HG03354 (cell line): ENCODE measurements at regions not wholly inside any gene's neighbourhood (a gene's known extent, or its start where the extent isn't known, plus 50 kb on each side); places are given as distances from the start of the nearest gene placed in this dataset.
"Not testable (repeated sequence)": the region's sequence is repeated elsewhere in the genome, so short reads cannot be mapped to it uniquely, and the experiment has no call there.

ENCODE experiments used
- ATAC-seq: cut with Tn5 transposase; IDR thresholded peaks from one replicate; pipeline ENCODE4 v1.9.1; 2021; ENCODE audit warnings: mild to moderate bottlenecking; ENCODE audit not compliant: unreplicated experiment, poor library complexity, severe bottlenecking

GRCh38 chr2:187853381-187853791 is 299.2 kb upstream of the TFPI start:
- no peak for ATAC-seq

GRCh38 chr2:187854801-187855200 is 300.6 kb upstream of the TFPI start:
- ATAC-seq: no peak

DNA sequence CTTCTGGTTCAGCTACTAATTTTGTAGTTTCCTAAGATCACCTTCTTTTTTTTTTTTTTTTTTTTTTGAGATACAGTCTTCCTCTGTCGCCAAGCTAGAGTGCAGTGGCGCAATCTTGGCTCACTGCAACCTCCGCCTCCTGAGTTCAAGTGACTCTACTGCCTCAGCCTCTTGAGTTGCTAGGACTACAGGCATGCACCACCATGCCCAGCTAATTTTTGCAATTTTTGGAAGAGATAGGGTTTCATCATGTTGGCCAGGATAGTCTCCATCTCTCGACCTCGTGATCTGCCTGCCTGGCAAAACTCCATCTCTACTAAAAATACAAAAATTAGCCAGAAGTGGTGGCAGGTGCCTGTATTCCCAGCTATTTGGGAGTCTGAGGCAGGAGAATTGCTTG is 301.5 kb upstream of the TFPI start:
- no peak for ATAC-seq

DNA sequence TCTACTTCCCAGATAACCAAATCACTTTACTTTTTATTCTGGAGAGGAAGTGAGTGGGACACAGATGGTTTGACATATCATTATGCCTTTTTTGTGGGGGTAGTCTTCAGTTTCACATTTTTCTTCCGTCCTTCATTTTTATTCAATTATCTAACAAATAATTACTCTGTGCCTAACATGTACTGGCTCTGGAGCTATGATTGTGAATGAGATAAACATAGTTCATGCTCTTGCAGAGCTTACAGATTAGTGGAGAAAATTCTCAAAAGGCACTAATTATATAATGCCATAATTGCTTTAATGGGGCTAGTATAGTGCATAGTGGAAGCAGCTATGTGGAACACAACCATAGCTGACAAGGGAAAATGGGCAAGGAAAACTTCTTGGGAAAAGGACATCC is 303.6 kb upstream of the TFPI start:
- no peak for ATAC-seq

- ATAC-seq: no peak
Measured at GRCh38 chr2:187862715-187863114, 308.5 kb upstream of the TFPI start.

DNA sequence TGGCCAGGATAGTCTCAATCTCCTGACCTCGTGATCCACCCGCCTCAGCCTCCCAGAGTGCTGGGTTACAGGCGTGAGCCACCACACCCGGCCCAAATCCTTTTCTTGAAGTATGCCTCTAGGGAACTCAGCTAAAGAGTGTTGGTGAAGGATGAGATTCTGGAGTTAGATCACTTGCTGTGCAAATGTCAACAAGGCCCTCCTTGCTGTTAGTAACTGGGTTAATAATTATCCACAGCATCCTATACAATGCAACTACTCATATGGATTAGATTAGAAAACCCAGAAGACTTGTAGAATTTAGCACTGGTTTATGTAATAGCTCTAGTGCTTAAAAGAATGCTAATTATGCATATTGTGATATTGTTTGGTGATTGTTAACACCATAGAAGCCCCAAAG is 310.8 kb upstream of the TFPI start:
- no peak for ATAC-seq

- ATAC-seq: no peak
Measured at GRCh38 chr2:187867165-187867564, 312.9 kb upstream of the TFPI start.

DNA sequence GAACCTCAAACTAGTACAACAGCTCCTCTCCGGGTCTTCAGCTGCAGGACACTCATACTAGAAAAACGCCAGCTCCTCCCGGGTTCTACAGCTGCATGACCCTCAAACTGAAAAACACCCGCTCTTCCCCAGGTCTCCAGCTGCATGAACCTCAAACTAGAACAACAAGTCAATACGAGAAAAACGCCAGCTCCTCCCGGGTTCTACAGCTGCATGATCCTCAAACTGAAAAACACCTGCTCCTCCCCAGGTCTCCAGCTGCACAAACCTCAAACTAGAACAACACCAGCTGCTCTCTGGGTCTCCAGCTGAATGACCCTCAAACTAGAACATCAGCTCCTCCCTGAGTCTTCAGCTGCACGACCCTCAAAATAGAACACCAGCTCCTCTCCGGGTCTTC is 315.0 kb upstream of the TFPI start:
- ATAC-seq: no peak

- ATAC-seq: no peak
Measured at GRCh38 chr2:187871506-187871905, 317.3 kb upstream of the TFPI start.

DNA sequence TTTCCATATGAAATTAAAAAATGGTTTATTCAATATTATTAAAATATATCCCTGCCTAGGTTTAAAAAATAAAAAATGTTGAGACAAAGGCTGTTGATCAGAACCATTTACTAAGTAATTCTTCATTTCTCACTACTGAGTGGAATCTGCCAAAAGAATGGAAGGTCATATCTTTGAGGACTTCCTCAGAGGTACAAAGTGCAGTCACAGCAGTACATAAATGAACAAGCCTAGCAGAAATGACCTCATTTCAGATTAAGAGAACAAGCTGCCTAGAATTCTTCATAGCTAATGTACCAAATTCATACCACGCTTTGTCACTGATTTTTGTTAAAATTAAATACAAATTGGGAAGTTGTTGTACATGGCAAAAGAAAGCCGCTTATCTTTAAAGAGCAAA is 318.9 kb upstream of the TFPI start:
- no peak for ATAC-seq

- no peak for ATAC-seq
Measured at GRCh38 chr2:187874786-187875185, 320.6 kb upstream of the TFPI start.

- ATAC-seq: no peak
Measured at GRCh38 chr2:187875261-187876141, 321.3 kb upstream of the TFPI start.

- ATAC-seq: no peak
Measured at GRCh38 chr2:187876554-187876953, 322.3 kb upstream of the TFPI start.

DNA sequence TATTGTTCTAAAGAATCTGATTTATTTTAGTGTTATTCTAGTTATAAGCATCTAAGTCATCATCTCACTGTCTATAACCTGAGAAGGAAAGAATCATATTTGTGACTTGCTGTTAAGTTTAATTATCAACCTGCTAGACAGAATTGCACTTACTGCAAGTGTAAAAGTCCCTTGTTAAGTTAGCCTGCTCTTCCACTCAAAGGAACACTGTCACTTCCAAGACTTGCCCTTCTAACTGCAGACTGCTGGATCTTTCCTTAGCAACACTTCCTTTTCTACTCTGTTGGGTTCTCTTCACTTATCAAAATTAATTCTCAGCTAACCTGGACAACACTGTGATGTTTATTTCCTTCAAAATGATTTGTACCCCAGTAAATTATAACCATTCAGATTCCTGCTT is 323.2 kb upstream of the TFPI start:
- no peak for ATAC-seq

- no peak for ATAC-seq
Measured at GRCh38 chr2:187878112-187878511, 323.9 kb upstream of the TFPI start.

- no peak for ATAC-seq
Measured at GRCh38 chr2:187879491-187879890, 325.3 kb upstream of the TFPI start.

GRCh38 chr2:187884003-187884402 is 329.8 kb upstream of the TFPI start:
- no peak for ATAC-seq

DNA sequence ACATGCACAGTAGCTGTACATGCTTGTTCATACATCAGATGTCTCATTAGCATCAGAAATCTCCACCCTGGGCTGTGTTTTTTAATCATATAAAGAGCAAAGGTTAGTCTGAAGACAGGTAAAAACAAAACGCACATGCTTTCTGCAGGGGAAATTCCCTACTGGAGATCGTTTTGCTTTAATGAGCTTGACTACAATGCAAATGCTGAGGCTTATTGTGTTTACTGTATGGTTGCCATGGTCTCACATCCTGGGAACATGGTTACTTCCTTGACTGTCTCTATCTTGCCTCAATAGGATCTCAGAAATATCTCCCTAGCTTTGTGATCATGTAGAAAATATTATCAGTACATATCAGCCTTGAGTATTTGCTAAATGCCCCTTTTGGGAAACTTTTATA is 336.5 kb upstream of the TFPI start:
- ATAC-seq: no peak

DNA sequence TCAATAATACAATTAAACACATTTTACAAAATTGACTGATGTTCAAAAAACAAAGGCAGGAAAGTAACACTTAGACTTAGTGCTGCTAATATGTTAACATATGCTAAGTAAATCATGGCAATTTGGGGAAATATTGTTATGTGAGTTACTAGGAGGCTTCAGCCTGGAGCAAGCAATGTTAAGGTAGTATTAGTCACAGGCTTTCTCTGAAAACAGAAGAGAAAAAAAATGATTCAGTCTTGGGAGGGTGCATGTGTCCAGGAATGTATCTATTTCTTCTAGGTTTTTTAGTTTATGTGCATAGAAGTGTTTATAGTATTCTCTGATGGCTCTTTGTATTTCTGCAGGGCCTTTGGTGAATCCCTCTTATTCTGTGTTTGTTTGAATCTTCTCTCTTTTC is 345.8 kb upstream of the TFPI start:
- no peak for ATAC-seq

DNA sequence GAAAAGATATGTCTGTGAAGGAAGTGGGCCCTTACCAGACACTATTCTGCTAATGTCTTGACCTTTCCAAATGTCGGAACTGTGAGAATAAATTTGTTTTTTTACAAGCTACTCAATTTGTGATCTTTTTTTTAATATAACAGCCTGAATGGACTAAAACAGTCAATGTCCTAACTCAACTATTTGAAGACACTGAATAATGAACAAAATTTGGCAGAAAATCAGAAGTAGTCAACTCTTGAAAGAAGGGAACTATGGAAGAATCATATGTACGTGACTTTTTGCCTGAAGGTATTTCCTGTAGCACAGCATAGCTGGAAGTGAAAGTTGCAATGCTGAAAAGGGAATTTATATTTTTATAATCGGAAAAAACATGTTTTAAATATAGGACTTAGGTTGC is 351.8 kb upstream of the TFPI start:
- ATAC-seq: no peak

- not testable (repeated sequence) for ATAC-seq
Measured at GRCh38 chr2:187910922-187911321, 356.7 kb upstream of the TFPI start.

GRCh38 chr2:187912950-187913349 is 358.7 kb upstream of the TFPI start:
- ATAC-seq: no peak
